ENCODE measurements at regions not wholly inside any gene's neighbourhood (a gene's known extent, or its start where the extent isn't known, plus 50 kb on each side); places are given as distances from the start of the nearest gene placed in this dataset.

DNA sequence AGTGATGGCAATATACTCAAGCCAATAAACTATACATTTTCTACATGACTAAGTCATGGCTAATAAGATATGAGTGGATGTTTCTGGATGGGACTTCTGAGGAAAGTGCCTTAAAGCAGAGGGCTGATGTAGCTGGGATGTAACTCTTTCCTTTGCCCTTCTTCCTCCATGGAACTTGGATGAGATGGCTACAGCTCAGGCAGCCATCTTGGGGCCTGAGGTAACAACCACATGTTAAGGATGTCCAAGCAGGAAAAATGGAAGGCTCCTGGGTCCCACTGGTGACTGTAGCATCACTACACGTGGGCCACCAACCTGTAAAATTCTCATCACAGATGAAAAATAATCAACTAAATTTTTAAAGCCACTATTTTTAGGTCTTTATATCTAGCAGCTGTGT lies 54.4 kb upstream of the GRIP1 start:
- Histone ChIP-seq H4K20me1 (no peaks in the 10 kb centered on the region), H3K9ac (no peak overlapping the region), H3K27me3 (no peaks in the 10 kb centered on the region), H3K4me1 (no peaks in the 10 kb centered on the region), H3K4me2 (no peak overlapping the region), H3K9me3 (peaks cover 3% of the 10 kb centered on the region; the same call in 1 of the 2 replicates), H3K4me3 (no peak overlapping the region), H3K27ac (no peak overlapping the region), H3K36me3 (no peaks in the 10 kb centered on the region)
- no peak for TF ChIP-seq Cebpa-rat (IDR thresholded peaks at IDR 0.05)

DNA sequence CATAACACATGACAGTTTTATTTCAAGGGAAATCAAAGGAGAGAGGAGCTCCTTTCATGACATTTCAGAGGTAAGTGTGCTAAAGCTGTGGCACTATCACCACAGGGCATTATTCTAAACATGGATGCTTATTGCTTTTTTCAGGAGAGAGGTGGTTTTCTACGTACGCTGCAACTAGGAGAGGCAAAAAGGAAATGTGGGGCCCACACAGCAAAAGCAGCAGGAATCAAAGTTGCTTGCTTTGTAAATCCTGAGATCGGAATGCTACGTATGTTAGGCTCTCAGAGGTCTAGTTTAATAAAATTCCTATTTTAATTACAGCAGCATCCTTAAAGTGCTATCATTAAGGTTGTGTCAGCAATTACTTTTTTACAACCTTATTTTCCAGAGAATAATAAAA lies 55.0 kb upstream of the GRIP1 start:
- no peaks in the 10 kb centered on the region for H4K20me1 ChIP-seq
- H3K4me2 ChIP-seq: no peak overlapping the region
- TF ChIP-seq Cebpa-rat (IDR thresholded peaks at IDR 0.05): no peak
- no peak overlapping the region for H3K9ac ChIP-seq
- no peaks in the 10 kb centered on the region for H3K4me1 ChIP-seq
- H3K27me3 ChIP-seq: no peaks in the 10 kb centered on the region
- H3K36me3 ChIP-seq: no peaks in the 10 kb centered on the region
- no peak overlapping the region for H3K27ac ChIP-seq
- H3K9me3 ChIP-seq: peaks cover 3% of the 10 kb centered on the region; the same call in 1 of the 2 replicates
- no peak overlapping the region for H3K4me3 ChIP-seq

DNA sequence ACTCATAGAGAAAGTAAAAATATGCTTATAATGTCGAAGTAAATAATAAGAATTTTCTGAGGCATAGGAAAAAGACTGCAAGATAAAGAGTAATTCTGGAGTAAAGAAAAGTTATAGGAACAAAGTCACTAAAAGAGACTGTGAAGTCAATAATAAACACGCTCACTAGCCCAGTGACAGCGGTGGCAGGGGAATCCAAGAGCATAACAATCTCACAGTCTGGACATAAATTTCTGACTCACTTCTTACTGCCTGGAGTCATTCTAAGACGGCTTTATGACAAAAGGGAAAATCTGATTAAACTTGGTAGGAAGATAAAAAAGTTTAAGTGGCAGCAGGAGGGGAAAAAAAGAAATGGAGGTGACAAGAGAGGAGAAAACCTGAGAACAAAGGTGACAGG lies 56.4 kb upstream of the GRIP1 start:
- H3K27me3 ChIP-seq: no peaks in the 10 kb centered on the region
- no peak overlapping the region for H3K27ac ChIP-seq
- no peak for TF ChIP-seq Cebpa-rat (IDR thresholded peaks at IDR 0.05)
- H3K36me3 ChIP-seq: no peaks in the 10 kb centered on the region
- H3K4me1 ChIP-seq: no peaks in the 10 kb centered on the region
- no peaks in the 10 kb centered on the region for H3K9me3 ChIP-seq
- no peak overlapping the region for H3K4me3 ChIP-seq
- H4K20me1 ChIP-seq: no peaks in the 10 kb centered on the region
- H3K4me2 ChIP-seq: no peak overlapping the region
- no peak overlapping the region for H3K9ac ChIP-seq

DNA sequence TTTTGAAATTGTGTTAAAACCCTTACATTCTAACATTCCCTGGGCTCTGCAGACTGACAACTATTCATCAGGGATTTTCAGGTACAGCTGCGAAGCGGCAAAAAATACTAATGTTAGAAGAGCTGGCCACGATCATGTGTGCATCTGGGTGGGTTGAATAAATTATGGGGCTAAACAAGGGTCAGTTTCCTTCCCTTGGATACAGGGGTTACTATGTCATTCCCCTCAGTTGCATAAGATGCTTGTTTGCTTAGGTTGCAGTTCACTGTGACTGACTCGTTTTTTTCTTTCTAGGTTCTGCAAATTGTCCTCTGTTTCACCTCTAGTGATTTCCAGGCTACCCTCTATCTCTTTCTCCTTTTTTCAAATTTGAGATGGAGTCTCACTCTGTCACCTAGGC lies 58.1 kb upstream of the GRIP1 start:
- Histone ChIP-seq H3K4me3 (no peak overlapping the region), H4K20me1 (no peaks in the 10 kb centered on the region), H3K9me3 (no peaks in the 10 kb centered on the region), H3K9ac (no peak overlapping the region), H3K36me3 (no peaks in the 10 kb centered on the region), H3K4me1 (no peaks in the 10 kb centered on the region), H3K27me3 (no peaks in the 10 kb centered on the region), H3K4me2 (no peak overlapping the region), H3K27ac (no peak overlapping the region)
- TF ChIP-seq Cebpa-rat (IDR thresholded peaks at IDR 0.05): no peak

DNA sequence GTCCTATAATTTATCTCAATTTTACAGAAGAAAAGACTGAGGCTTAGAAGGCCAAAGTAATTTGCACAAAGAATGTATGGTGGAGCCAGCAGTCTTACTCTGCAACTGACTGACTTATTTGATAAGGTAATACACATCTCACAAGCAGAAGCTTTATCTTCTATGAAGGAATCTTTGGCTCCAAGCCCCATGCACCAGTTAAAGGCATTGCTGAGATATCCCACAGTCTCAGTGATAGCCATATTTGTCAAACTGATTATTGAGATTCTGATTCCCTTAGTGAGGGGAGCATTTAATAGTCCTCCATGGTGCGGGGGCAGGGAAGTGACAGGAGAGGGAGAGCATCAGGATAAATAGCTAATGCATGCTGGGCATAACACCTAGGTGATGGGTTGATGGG lies 60.4 kb upstream of the GRIP1 start:
- Histone ChIP-seq H3K27me3 (no peaks in the 10 kb centered on the region), H3K9ac (no peak overlapping the region), H3K27ac (no peak overlapping the region), H3K36me3 (no peaks in the 10 kb centered on the region), H3K9me3 (no peaks in the 10 kb centered on the region), H3K4me1 (peaks cover 12% of the 10 kb centered on the region), H4K20me1 (no peaks in the 10 kb centered on the region), H3K4me2 (no peak overlapping the region), H3K4me3 (no peak overlapping the region)
- no peak for TF ChIP-seq Cebpa-rat (IDR thresholded peaks at IDR 0.05)

DNA sequence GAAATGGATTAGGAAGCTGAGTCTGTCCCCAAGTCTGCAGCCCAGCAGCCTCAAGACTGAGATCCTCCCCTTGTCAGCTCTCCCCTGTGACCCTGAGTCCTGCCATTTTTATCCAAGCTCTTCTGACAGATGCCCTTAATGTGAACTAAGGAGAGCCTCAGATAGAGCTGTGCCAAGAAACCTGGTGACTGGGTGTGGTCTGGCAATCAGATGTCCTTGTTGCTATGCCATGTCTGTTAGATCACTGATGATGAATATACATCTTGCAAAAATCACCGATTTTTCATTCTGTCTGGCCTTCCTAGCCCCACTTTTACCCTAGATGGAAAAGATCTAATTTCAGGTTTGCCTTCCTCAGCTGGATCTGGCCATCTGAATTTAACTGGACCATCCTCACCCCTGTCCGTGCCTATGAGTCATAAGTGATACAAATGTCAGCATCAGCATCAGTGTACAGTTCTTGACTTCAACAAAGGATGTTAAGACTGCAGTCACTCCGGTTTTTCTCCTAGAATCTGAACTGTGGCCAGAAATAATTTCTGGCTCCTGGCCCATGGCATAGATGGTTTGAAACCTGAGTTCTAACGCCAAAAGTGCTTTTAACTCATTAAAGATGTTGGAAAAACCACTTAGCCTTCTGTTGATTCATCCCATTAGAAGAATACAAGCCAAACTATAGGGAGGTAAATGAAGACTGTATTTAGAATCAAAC lies 61.2 kb upstream of the GRIP1 start:
- Histone ChIP-seq H3K27me3 (no peaks in the 10 kb centered on the region), H3K4me1 (peaks cover 12% of the 10 kb centered on the region), H4K20me1 (no peaks in the 10 kb centered on the region), H3K9me3 (no peaks in the 10 kb centered on the region), H3K27ac (no peak overlapping the region), H3K4me3 (no peak overlapping the region), H3K36me3 (no peaks in the 10 kb centered on the region), H3K4me2 (no peak overlapping the region), H3K9ac (no peak overlapping the region)
- TF ChIP-seq Cebpa-rat (IDR thresholded peaks at IDR 0.05): no peak

DNA sequence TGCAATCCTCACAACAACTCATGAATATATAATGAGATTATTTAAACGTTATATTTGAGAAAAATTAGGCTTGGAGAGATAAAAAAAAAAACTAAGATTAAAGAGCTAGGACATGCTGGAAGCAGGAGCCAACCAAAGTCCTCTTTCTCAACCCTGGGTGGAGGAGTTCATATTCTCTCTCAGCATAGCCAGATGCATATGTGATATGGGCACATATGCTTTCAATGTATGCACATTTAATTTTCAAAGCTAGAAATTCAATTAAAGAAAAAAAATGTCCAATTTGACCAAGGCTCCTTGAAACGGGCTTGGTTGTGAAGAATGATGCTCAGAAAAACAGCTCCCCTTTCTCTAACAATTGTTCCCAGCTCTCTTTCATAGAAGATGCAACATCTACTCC lies 61.9 kb upstream of the GRIP1 start:
- H3K9ac ChIP-seq: no peak overlapping the region
- H3K36me3 ChIP-seq: no peaks in the 10 kb centered on the region
- no peak overlapping the region for H3K27ac ChIP-seq
- TF ChIP-seq Cebpa-rat (IDR thresholded peaks at IDR 0.05): no peak
- H4K20me1 ChIP-seq: no peaks in the 10 kb centered on the region
- no peaks in the 10 kb centered on the region for H3K9me3 ChIP-seq
- no peak overlapping the region for H3K4me2 ChIP-seq
- no peak overlapping the region for H3K4me3 ChIP-seq
- no peaks in the 10 kb centered on the region for H3K27me3 ChIP-seq
- peaks cover 12% of the 10 kb centered on the region for H3K4me1 ChIP-seq

DNA sequence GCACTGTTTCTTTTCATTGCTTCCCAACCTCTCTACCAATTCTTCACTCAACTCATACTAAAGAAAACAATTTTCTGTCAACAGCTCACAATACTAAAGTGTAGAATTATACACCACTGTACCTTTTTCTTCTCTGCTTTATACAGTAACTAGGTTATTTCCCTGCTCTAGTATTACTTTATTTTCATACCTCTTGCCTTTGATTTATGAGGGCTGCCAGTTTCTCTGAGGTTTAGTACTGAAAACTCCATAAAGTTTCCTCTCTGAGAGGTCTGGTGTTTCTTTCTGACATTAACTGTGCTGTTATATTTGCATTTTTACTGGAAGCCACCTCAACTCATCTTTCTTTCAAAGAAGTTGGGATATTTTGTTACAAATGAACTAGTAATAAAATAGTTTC lies 63.0 kb upstream of the GRIP1 start:
- no peak overlapping the region for H3K27ac ChIP-seq

DNA sequence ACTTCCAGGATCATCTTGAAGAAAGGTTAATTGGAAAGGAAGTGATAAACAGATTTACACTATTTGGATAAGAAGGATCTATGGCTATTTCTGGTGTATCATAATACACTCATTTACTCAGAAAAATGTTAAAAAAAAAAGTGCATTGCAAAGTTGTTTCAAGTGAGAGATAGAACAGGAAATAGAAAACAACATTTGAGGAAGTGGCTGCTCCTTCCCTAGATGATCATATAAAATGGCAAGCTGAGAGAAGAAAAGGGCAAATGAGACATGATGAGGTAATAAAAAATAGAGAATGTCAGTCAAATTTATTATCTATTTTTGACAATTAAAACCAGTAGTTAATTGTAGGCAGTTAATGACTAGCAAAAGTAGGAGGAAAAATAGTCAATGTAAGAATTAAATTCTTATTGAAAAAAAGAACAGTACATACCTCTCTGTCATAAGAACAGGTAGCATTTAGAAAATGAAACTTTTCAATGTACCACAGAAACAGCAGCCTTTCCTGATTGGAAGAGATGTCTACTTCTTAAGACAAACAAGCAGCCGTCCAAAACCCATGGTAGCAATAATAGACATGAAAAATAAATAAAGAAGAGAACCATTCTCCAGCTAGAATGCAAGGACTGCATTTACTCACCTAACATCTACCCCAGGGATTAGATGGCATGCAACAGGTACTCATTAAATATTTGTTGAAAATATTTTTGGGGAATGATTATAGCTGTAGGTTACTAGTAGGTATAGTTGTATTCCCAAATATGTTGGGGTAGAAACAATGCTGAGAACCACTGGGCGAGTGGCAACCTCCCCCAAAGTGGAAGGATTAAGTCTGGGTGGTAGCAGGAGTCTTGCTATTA lies 63.9 kb upstream of the GRIP1 start:
- Histone ChIP-seq H4K20me1 (no peaks in the 10 kb centered on the region), H3K4me1 (peaks cover 12% of the 10 kb centered on the region), H3K27me3 (no peaks in the 10 kb centered on the region), H3K9me3 (no peaks in the 10 kb centered on the region), H3K9ac (no peak overlapping the region), H3K4me2 (0 out of 2 replicates have a peak overlapping the region, but pooled peaks have one; percentile 27), H3K27ac (no peak overlapping the region), H3K36me3 (no peaks in the 10 kb centered on the region), H3K4me3 (no peak overlapping the region)
- no peak for TF ChIP-seq Cebpa-rat (IDR thresholded peaks at IDR 0.05)

More for the DNA sequence above, 63.0 kb upstream of the GRIP1 start:
- peaks cover 12% of the 10 kb centered on the region for H3K4me1 ChIP-seq
- no peaks in the 10 kb centered on the region for H3K9me3 ChIP-seq
- no peak for TF ChIP-seq Cebpa-rat (IDR thresholded peaks at IDR 0.05)
- H3K27me3 ChIP-seq: no peaks in the 10 kb centered on the region
- no peaks in the 10 kb centered on the region for H3K36me3 ChIP-seq
- H4K20me1 ChIP-seq: no peaks in the 10 kb centered on the region
- no peak overlapping the region for H3K4me3 ChIP-seq
- H3K4me2 ChIP-seq: no peak overlapping the region
- H3K9ac ChIP-seq: no peak overlapping the region

DNA sequence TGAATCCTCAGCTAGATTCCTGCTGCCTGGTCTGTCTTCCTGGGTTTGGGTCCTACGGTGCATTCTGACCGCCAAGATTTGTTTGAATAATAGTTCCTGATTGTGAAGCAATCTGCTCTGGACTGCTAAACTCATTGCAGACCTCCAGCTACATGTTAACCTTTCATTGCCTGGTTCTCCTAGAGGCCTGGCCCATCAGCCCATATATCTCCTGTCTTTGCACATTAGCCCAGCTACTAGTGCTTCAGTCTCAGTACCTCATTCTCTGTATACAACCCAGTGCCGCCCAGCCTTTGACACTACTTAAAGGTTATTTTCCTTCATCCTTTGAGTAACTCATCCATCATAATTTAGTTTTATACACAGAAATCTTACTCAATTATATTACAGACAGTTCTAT lies 65.6 kb upstream of the GRIP1 start:
- Histone ChIP-seq H3K27me3 (no peaks in the 10 kb centered on the region), H3K9me3 (peaks cover 3% of the 10 kb centered on the region; the same call in 1 of the 2 replicates), H3K4me2 (no peak overlapping the region), H3K9ac (no peak overlapping the region), H3K4me3 (no peak overlapping the region), H3K36me3 (no peaks in the 10 kb centered on the region), H3K4me1 (peaks cover 12% of the 10 kb centered on the region), H3K27ac (no peak overlapping the region), H4K20me1 (no peaks in the 10 kb centered on the region)
- TF ChIP-seq Cebpa-rat (IDR thresholded peaks at IDR 0.05): no peak
